Central memory CD8-positive, alpha-beta T cell (primary cell): ENCODE measurements at regions not wholly inside any gene's neighbourhood (a gene's known extent, or its start where the extent isn't known, plus 50 kb on each side); places are given as distances from the start of the nearest gene placed in this dataset.
"Not testable (repeated sequence)": the region's sequence is repeated elsewhere in the genome, so short reads cannot be mapped to it uniquely, and the experiment has no call there.

ENCODE experiments used
- ATAC-seq: fragments of 150-1000 bp; cut with Tn5 transposase; replicated peaks from 2 replicates; pipeline ENCODE4 v1.10.0; 2022; ENCODE audit warnings: mild to moderate bottlenecking, moderate FRiP score, moderate number of reproducible peaks; ENCODE audit not compliant: poor library complexity, severe bottlenecking; ENCODE audit errors: extremely low read depth
- DNase-seq, 2 donors: peaks; one replicate each; pipeline ENCODE4 v3.0.0; 2021; ENCODE audit warnings: low spot score in 2 of 2
- H3K27ac Mint-ChIP-seq: one replicate; pipeline ENCODE4 v1.8.0; 2022; ENCODE audit warnings: low read depth, mild to moderate bottlenecking, moderate library complexity, mixed read lengths
- H3K27me3 Mint-ChIP-seq: one replicate; pipeline ENCODE4 v1.8.0; 2022; ENCODE audit warnings: mixed read lengths
- H3K36me3 Mint-ChIP-seq: one replicate; pipeline ENCODE4 v1.8.0; 2022; ENCODE audit warnings: mild to moderate bottlenecking, moderate library complexity, mixed read lengths; ENCODE audit not compliant: insufficient read depth
- H3K4me1 Mint-ChIP-seq: one replicate; pipeline ENCODE4 v1.8.0; 2022; ENCODE audit warnings: mixed read lengths
- H3K4me3 Mint-ChIP-seq: one replicate; pipeline ENCODE4 v1.8.0; 2022; ENCODE audit warnings: mild to moderate bottlenecking, moderate library complexity, mixed read lengths
- H3K9me3 Mint-ChIP-seq: one replicate; pipeline ENCODE4 v1.8.0; 2022; ENCODE audit warnings: mixed read lengths

- no peak overlapping the region for H3K27ac Mint-ChIP-seq
- peaks cover under 1% of the 10 kb centered on the region for H3K9me3 Mint-ChIP-seq
- no peaks in the 10 kb centered on the region for H3K27me3 Mint-ChIP-seq
- H3K4me1 Mint-ChIP-seq, result no peaks in the 10 kb centered on the region
- H3K36me3 Mint-ChIP-seq, result no peaks in the 10 kb centered on the region
- H3K4me3 Mint-ChIP-seq, result no peak overlapping the region
- DNase-seq (no peak), ATAC-seq (no peak)
Observed at GRCh38 chr5:104015765-104016164, 453.2 kb upstream of the NUDT12 start.

- H3K4me3 Mint-ChIP-seq, ATAC-seq, H3K27ac Mint-ChIP-seq, H3K36me3 Mint-ChIP-seq, H3K4me1 Mint-ChIP-seq, DNase-seq, H3K27me3 Mint-ChIP-seq, H3K9me3 Mint-ChIP-seq: not testable (repeated sequence)
Observed at GRCh38 chr5:104002783-104003182, 440.2 kb upstream of the NUDT12 start.

GRCh38 chr5:104001136-104001535, 438.5 kb upstream of the NUDT12 start:
- DNase-seq (no peak), ATAC-seq (no peak)
- Mint-ChIP-seq H3K27me3 (no peaks in the 10 kb centered on the region), H3K27ac (no peak overlapping the region), H3K9me3 (no peaks in the 10 kb centered on the region), H3K36me3 (no peaks in the 10 kb centered on the region), H3K4me3 (no peak overlapping the region), H3K4me1 (no peaks in the 10 kb centered on the region)

GRCh38 chr5:103993031-103993430, 430.4 kb upstream of the NUDT12 start:
- Mint-ChIP-seq H3K27me3 (no peaks in the 10 kb centered on the region), H3K27ac (no peak overlapping the region), H3K4me1 (no peaks in the 10 kb centered on the region), H3K9me3 (peaks cover 3% of the 10 kb centered on the region), H3K4me3 (no peak overlapping the region), H3K36me3 (no peaks in the 10 kb centered on the region)
- ATAC-seq (no peak), DNase-seq (no peak)

GRCh38 chr5:103990064-103990463, 427.5 kb upstream of the NUDT12 start:
- Mint-ChIP-seq H3K4me1 (no peaks in the 10 kb centered on the region), H3K9me3 (peaks cover 10% of the 10 kb centered on the region), H3K27me3 (no peaks in the 10 kb centered on the region), H3K4me3 (no peak overlapping the region), H3K36me3 (no peaks in the 10 kb centered on the region), H3K27ac (no peak overlapping the region)
- no peak for DNase-seq
- ATAC-seq, result no peak

- H3K27me3 Mint-ChIP-seq, result no peaks in the 10 kb centered on the region
Observed at GRCh38 chr5:103981592-103981991, 419.0 kb upstream of the NUDT12 start.

GRCh38 chr5:103973669-103974068, 411.1 kb upstream of the NUDT12 start:
- H3K4me3 Mint-ChIP-seq, result no peak overlapping the region
- H3K27ac Mint-ChIP-seq, result no peak overlapping the region
- no peaks in the 10 kb centered on the region for H3K27me3 Mint-ChIP-seq
- H3K36me3 Mint-ChIP-seq, result no peaks in the 10 kb centered on the region
- H3K4me1 Mint-ChIP-seq, result no peaks in the 10 kb centered on the region
- DNase-seq (no peak), ATAC-seq (no peak)
- peaks cover 11% of the 10 kb centered on the region for H3K9me3 Mint-ChIP-seq

More at GRCh38 chr5:103981592-103981991, 419.0 kb upstream of the NUDT12 start:
- ATAC-seq, result no peak
- no peak for DNase-seq
- Mint-ChIP-seq H3K4me1 (no peaks in the 10 kb centered on the region), H3K4me3 (no peak overlapping the region), H3K9me3 (peaks cover 5% of the 10 kb centered on the region), H3K36me3 (no peaks in the 10 kb centered on the region), H3K27ac (no peak overlapping the region)

- not testable (repeated sequence) for H3K4me3 Mint-ChIP-seq
Observed at GRCh38 chr5:103966295-103966694, 403.7 kb upstream of the NUDT12 start.

GRCh38 chr5:103962023-103962422, 399.4 kb upstream of the NUDT12 start:
- H3K27ac Mint-ChIP-seq, result no peak overlapping the region

More at GRCh38 chr5:103966295-103966694, 403.7 kb upstream of the NUDT12 start:
- not testable (repeated sequence) for H3K4me1 Mint-ChIP-seq, ATAC-seq, DNase-seq, H3K36me3 Mint-ChIP-seq, H3K27me3 Mint-ChIP-seq, H3K27ac Mint-ChIP-seq
- peaks cover 18% of the 10 kb centered on the region for H3K9me3 Mint-ChIP-seq

GRCh38 chr5:103953601-103954382, 391.2 kb upstream of the NUDT12 start:
- Mint-ChIP-seq H3K4me1 (no peaks in the 10 kb centered on the region), H3K9me3 (peaks cover 25% of the 10 kb centered on the region), H3K27me3 (no peaks in the 10 kb centered on the region)

More at GRCh38 chr5:103962023-103962422, 399.4 kb upstream of the NUDT12 start:
- Mint-ChIP-seq H3K4me1 (no peaks in the 10 kb centered on the region), H3K36me3 (no peaks in the 10 kb centered on the region), H3K4me3 (no peak overlapping the region), H3K27me3 (no peaks in the 10 kb centered on the region), H3K9me3 (peaks cover 21% of the 10 kb centered on the region)
- DNase-seq (no peak), ATAC-seq (no peak)

GRCh38 chr5:103951776-103952175, 389.2 kb upstream of the NUDT12 start:
- ATAC-seq (no peak), DNase-seq (no peak)
- Mint-ChIP-seq H3K4me1 (no peaks in the 10 kb centered on the region), H3K27ac (no peak overlapping the region), H3K9me3 (peaks cover 10% of the 10 kb centered on the region), H3K4me3 (no peak overlapping the region), H3K36me3 (no peaks in the 10 kb centered on the region), H3K27me3 (no peaks in the 10 kb centered on the region)

More at GRCh38 chr5:103953601-103954382, 391.2 kb upstream of the NUDT12 start:
- Mint-ChIP-seq H3K27ac (no peak overlapping the region), H3K4me3 (no peak overlapping the region), H3K36me3 (no peaks in the 10 kb centered on the region)
- ATAC-seq, result no peak
- no peak for DNase-seq

- ATAC-seq (no peak), DNase-seq (no peak)
- H3K36me3 Mint-ChIP-seq, result no peaks in the 10 kb centered on the region
- no peak overlapping the region for H3K4me3 Mint-ChIP-seq
- peaks cover 6% of the 10 kb centered on the region for H3K9me3 Mint-ChIP-seq
- H3K27ac Mint-ChIP-seq, result no peak overlapping the region
- H3K4me1 Mint-ChIP-seq, result no peaks in the 10 kb centered on the region
- H3K27me3 Mint-ChIP-seq, result no peaks in the 10 kb centered on the region
Observed at GRCh38 chr5:103943230-103943629, 380.6 kb upstream of the NUDT12 start.

GRCh38 chr5:103942587-103943186, 380.1 kb upstream of the NUDT12 start:
- Mint-ChIP-seq H3K9me3 (peaks cover 6% of the 10 kb centered on the region), H3K36me3 (no peaks in the 10 kb centered on the region), H3K27me3 (no peaks in the 10 kb centered on the region), H3K4me1 (no peaks in the 10 kb centered on the region), H3K27ac (no peak overlapping the region), H3K4me3 (no peak overlapping the region)
- DNase-seq, result no peak
- ATAC-seq, result no peak
